Skeletal muscle cell (primary cell): ENCODE measurements at regions not wholly inside any gene's neighbourhood (a gene's known extent, or its start where the extent isn't known, plus 50 kb on each side); places are given as distances from the start of the nearest gene placed in this dataset.

Experiments used
- DNase-seq: peaks from one replicate; pipeline ENCODE4 v3.0.0-alpha.2; 2010; ENCODE audit warnings: low read depth
- H3K4me3 ChIP-seq: 2 replicates; pipeline ENCODE4 v1.5.1; 2011; ENCODE audit warnings: low read depth, mild to moderate bottlenecking, control low read depth, low read length, moderate library complexity

- H3K4me3 ChIP-seq, result no peak overlapping the region
- DNase-seq, result no peak
Measured at GRCh38 chr3:30156586-30157498, 449.6 kb upstream of the TGFBR2 start.

DNA sequence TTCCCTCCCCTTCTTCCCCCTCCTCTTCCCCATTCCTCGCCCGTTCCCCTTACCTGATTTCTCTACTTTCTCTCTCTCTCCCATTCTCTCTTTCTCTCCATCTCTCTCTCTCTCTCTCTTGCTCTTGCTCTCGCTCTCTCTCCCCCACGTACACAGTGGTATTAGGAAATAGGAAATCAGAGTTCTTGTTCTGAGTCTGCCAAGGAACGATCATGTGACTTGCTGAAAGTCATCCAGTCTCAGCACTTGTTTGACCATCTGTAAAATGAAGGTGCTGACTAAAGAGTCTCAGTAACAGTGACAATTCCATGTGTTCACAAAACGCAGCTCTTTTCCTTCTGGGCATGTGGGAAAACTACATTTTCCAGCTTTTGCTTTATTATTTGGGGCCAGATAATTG is 445.0 kb upstream of the TGFBR2 start:
- peak overlapping the region; percentile 20 for H3K4me3 ChIP-seq
- DNase-seq, result peak; percentile 81

DNA sequence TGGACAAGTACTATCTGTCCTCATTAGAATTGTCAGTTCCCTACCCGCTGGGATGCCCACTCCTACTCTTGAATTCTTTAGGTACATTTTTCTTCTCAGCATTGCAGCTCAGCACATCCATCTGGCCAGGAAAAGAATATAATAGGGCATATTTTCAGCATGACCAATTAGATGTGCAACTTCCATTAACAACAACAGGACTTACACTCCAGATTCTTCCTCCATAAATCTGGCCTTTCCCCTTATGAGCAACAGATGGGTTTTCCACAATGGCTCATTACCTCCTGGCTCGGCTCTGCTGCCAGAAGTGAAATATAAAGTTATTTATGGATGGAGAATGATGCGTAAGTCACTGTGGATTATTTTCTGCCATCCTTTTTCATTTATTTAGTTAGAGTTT is 443.8 kb upstream of the TGFBR2 start:
- DNase-seq, result peak; percentile 88
- no peak overlapping the region for H3K4me3 ChIP-seq

DNA sequence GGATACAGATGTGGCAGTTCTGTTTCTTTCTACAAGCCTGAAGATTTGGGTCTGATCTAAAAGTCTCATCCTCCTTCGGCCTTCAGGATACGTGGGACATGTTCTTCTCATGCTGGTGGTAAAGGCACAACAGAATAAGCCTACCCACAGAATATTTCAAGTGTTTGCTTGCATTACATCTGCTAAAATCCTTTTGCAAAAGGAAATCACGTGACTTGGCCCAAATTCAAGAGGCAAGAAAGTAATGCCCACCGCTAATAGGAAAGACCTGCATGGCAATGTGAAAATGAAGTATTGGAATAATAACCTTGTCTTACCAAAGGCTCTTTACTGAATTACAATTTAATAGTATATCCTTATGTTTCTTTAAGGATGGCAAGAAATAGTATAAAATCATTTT is 439.9 kb upstream of the TGFBR2 start:
- no peak overlapping the region for H3K4me3 ChIP-seq
- DNase-seq, result no peak

DNA sequence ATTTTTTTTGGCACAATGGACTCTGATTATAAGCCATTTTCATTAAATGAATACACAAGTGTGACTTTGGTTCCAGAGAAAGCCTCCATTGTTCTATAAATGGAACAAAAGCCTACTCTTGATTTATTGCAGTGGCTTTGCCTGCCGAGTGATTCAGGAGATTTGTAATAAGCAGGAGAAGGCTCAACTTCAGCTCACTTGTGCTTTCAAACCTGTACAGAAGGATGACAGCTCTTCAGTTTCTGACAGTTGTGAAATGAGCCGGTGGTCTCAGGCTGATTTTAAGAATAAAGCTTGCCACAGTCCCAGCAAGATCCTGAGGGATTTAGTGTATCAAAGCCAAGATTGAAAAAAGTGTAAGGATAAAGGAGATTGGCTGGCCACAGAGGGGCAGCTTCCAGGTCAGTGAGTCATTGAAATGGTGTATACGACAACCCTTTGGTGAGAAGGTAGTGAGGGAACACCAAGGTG is 438.8 kb upstream of the TGFBR2 start:
- no peak for DNase-seq
- no peak overlapping the region for H3K4me3 ChIP-seq

DNA sequence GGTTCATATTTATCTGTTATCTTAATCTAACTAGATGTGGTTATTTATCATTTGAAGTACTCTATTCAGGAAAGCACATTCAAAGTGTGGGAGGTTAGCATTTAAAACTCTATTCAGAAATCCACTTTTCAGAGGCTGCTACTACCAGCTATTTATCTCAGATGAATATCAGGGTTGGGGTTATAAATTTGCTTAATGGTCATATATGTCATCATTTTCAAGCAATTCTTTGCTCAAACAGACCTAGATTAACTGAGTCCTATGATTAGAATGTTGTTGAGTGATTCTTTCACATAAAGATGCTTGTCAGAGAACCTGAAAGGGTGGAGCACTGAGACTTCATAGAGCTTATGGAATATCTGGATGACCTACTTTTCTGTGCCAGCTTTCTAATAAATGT is 436.9 kb upstream of the TGFBR2 start:
- H3K4me3 ChIP-seq, result no peak overlapping the region
- no peak for DNase-seq

- DNase-seq, result no peak
- H3K4me3 ChIP-seq, result no peak overlapping the region
Measured at GRCh38 chr3:30170681-30171438, 435.5 kb upstream of the TGFBR2 start.

- DNase-seq, result no peak
- H3K4me3 ChIP-seq, result no peak overlapping the region
Measured at GRCh38 chr3:30174357-30174756, 432.0 kb upstream of the TGFBR2 start.

- no peak overlapping the region for H3K4me3 ChIP-seq
- DNase-seq, result peak; percentile 66
Measured at GRCh38 chr3:30180310-30181177, 425.9 kb upstream of the TGFBR2 start.

- H3K4me3 ChIP-seq, result no peak overlapping the region
- DNase-seq, result no peak
Measured at GRCh38 chr3:30181178-30181465, 425.3 kb upstream of the TGFBR2 start.

DNA sequence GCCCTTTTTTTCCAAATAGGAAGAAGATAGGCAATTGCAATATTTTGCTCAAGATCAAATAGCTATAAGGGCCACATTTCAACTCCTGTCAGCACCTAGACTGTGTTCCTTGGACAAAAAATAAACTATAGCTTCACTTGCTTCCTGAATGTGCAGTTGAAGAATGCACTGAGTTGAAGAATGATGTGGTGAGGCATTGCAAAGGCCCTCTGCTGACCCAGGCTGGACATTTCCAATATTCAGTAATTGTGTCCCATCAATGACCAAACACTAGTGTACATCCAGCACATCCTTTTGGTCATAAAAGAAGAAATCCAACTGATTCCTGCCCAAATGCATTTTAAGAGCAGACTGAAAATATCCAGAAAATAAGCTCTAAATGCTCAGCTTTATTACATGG is 424.8 kb upstream of the TGFBR2 start:
- DNase-seq, result no peak
- no peak overlapping the region for H3K4me3 ChIP-seq

- DNase-seq, result no peak
- no peak overlapping the region for H3K4me3 ChIP-seq
Measured at GRCh38 chr3:30183421-30183820, 423.0 kb upstream of the TGFBR2 start.

DNA sequence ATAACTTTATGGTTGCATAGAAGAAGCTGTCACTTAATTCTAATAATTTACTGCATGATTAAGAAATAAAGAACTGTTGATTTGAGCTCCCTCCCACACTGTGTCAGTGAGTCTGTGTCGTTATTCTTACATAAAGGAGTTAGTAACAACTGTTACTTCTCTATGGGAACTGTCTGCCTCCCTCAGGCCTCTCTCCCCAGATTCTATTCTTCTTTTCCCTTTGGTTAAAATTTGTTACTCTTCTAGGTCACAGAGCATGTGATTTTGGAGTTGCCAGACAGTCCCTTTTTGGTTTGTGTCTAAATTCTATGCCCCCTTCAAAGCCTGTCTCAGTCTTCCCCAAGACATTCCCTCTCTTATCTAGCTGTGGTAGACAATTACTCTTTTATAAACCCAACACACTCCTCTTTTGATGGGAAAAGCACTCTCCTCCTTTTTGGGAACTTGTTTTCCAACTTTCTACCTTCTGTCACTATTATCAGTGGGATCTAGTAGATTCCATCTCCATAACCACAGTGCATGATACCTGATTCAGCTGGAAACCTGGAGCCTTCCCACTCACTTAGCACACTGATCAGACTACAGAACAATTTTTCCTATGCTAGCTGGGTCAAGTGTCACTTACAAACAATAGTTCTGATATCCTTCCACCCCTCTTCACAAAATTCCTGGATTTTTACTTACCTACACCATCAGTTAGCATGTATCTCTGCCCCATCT is 422.1 kb upstream of the TGFBR2 start:
- H3K4me3 ChIP-seq, result no peak overlapping the region
- no peak for DNase-seq

- H3K4me3 ChIP-seq, result no peak overlapping the region
- no peak for DNase-seq
Measured at GRCh38 chr3:30185872-30186271, 420.5 kb upstream of the TGFBR2 start.

- DNase-seq, result no peak
- H3K4me3 ChIP-seq, result no peak overlapping the region
Measured at GRCh38 chr3:30186741-30187219, 419.6 kb upstream of the TGFBR2 start.

GRCh38 chr3:30187366-30187765 is 419.0 kb upstream of the TGFBR2 start:
- H3K4me3 ChIP-seq, result no peak overlapping the region
- DNase-seq, result no peak

DNA sequence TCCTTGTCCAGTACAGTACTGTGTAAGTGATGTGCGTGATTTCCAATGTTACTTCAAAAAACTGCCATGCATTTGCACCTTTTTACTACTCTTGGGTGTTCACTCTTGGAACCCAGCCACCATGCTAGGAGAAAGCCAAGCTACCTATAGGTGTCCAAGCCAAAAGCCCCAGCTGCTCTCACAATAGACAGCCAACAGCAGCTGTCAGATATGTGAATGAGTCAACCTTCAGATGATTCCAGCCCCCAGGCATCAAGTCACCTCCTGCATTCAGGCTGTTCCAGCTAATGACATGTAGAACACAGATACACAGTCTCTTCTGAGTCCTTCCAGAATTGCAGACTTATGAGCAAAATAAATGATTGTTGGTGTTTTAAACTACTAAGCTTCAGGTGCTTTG is 417.7 kb upstream of the TGFBR2 start:
- DNase-seq, result peak; percentile 25
- H3K4me3 ChIP-seq, result no peak overlapping the region

GRCh38 chr3:30189900-30190299 is 416.5 kb upstream of the TGFBR2 start:
- DNase-seq, result no peak
- no peak overlapping the region for H3K4me3 ChIP-seq

- DNase-seq, result no peak
- H3K4me3 ChIP-seq, result no peak overlapping the region
Measured at GRCh38 chr3:30193625-30194044, 412.8 kb upstream of the TGFBR2 start.
